ENCODE measurements at regions not wholly inside any gene's neighbourhood (a gene's known extent, or its start where the extent isn't known, plus 50 kb on each side); places are given as distances from the start of the nearest gene placed in this dataset.

DNA sequence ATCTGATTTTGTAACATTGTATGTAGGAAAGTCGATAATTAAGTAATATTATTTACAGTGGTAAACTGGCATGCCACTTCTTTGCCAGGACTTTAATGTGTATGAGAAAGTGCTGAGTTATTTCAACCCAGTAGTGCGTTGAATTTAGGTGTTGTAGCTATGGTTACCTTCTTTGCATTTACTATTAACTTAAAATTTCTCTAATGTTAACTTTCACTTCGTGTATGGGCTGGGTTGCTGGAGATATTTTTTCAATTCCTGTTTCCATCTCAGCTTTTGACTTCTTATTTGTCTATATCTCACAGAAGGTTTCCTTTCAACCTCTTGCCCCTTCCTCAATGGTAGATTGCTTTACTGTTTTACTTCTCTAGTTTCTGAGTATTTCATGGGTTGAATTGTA, 1345.6 kb downstream of the FSCB start:
- TF ChIP-seq, protein P1, sequence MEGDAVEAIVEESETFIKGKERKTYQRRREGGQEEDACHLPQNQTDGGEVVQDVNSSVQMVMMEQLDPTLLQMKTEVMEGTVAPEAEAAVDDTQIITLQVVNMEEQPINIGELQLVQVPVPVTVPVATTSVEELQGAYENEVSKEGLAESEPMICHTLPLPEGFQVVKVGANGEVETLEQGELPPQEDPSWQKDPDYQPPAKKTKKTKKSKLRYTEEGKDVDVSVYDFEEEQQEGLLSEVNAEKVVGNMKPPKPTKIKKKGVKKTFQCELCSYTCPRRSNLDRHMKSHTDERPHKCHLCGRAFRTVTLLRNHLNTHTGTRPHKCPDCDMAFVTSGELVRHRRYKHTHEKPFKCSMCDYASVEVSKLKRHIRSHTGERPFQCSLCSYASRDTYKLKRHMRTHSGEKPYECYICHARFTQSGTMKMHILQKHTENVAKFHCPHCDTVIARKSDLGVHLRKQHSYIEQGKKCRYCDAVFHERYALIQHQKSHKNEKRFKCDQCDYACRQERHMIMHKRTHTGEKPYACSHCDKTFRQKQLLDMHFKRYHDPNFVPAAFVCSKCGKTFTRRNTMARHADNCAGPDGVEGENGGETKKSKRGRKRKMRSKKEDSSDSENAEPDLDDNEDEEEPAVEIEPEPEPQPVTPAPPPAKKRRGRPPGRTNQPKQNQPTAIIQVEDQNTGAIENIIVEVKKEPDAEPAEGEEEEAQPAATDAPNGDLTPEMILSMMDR (IDR thresholded peaks at IDR 0.05), result no peak
- TF ChIP-seq POLR2A (IDR thresholded peaks at IDR 0.05), result no peak

Data from thyroid gland (tissue), 4 donors.